ENCODE measurements at regions not wholly inside any gene's neighbourhood (a gene's known extent, or its start where the extent isn't known, plus 50 kb on each side); places are given as distances from the start of the nearest gene placed in this dataset.

- no peak for DNase-seq
- Histone ChIP-seq H3K27ac (no peak overlapping the region), H3K36me3 (replicated peaks) (no peaks in the 10 kb centered on the region), H3K27me3 (replicated peaks) (no peaks in the 10 kb centered on the region), H3K4me3 (ENCODE audit: low read depth, low read length) (no peak overlapping the region)
- no peak for TF ChIP-seq CTCF (IDR thresholded peaks at IDR 0.05; ENCODE audit: low read depth, low read length, missing control alignments)
- in situ Hi-C loops (cut with HindIII; ENCODE audit: low pct_ligation_motif_present, low sequenced_read_pairs) = no loop called here
These were observed 87.0 kb upstream of the GRIA1 start for GRCh38 chr5:153403470-153403869.

- no peaks in the 10 kb centered on the region for H3K36me3 ChIP-seq (replicated peaks)
- in situ Hi-C loops (cut with HindIII; ENCODE audit: low pct_ligation_motif_present, low sequenced_read_pairs) = no loop called here
- H3K27ac ChIP-seq = no peak overlapping the region
- no peak overlapping the region for H3K4me3 ChIP-seq (ENCODE audit: low read depth, low read length)
- TF ChIP-seq CTCF (IDR thresholded peaks at IDR 0.05; ENCODE audit: low read depth, low read length, missing control alignments) = no peak
- no peak for DNase-seq
- no peaks in the 10 kb centered on the region for H3K27me3 ChIP-seq (replicated peaks)
These were observed 85.7 kb upstream of the GRIA1 start for GRCh38 chr5:153404747-153405146.

GRCh38 chr5:153421676-153422075, 68.8 kb upstream of the GRIA1 start:
- TF ChIP-seq CTCF (IDR thresholded peaks at IDR 0.05; ENCODE audit: low read depth, low read length, missing control alignments) = no peak
- in situ Hi-C loops (cut with HindIII; ENCODE audit: low pct_ligation_motif_present, low sequenced_read_pairs) = no loop called here

GRCh38 chr5:153425914-153426313, 64.6 kb upstream of the GRIA1 start:
- Histone ChIP-seq H3K4me3 (ENCODE audit: low read depth, low read length) (no peak overlapping the region), H3K27me3 (replicated peaks) (no peaks in the 10 kb centered on the region), H3K36me3 (replicated peaks) (no peaks in the 10 kb centered on the region), H3K27ac (no peak overlapping the region)
- peak; percentile 22 for TF ChIP-seq CTCF (IDR thresholded peaks at IDR 0.05; ENCODE audit: low read depth, low read length, missing control alignments)
- DNase-seq = no peak
- in situ Hi-C loops (cut with HindIII; ENCODE audit: low pct_ligation_motif_present, low sequenced_read_pairs) = no loop called here

More at GRCh38 chr5:153421676-153422075, 68.8 kb upstream of the GRIA1 start:
- Histone ChIP-seq H3K27ac (no peak overlapping the region), H3K36me3 (replicated peaks) (no peaks in the 10 kb centered on the region), H3K27me3 (replicated peaks) (no peaks in the 10 kb centered on the region), H3K4me3 (ENCODE audit: low read depth, low read length) (no peak overlapping the region)
- no peak for DNase-seq

GRCh38 chr5:153429761-153430380, 60.6 kb upstream of the GRIA1 start:
- no peak overlapping the region for H3K27ac ChIP-seq
- in situ Hi-C loops (cut with HindIII; ENCODE audit: low pct_ligation_motif_present, low sequenced_read_pairs) = no loop called here

More at GRCh38 chr5:153429761-153430380, 60.6 kb upstream of the GRIA1 start:
- no peak for DNase-seq
- Histone ChIP-seq H3K36me3 (replicated peaks) (no peaks in the 10 kb centered on the region), H3K4me3 (ENCODE audit: low read depth, low read length) (no peak overlapping the region), H3K27me3 (replicated peaks) (no peaks in the 10 kb centered on the region)
- TF ChIP-seq CTCF (IDR thresholded peaks at IDR 0.05; ENCODE audit: low read depth, low read length, missing control alignments) = no peak

Data from brain microvascular endothelial cell (primary cell).